Cerebellar cortex (tissue), 1 donor: ENCODE measurements at regions not wholly inside any gene's neighbourhood (a gene's known extent, or its start where the extent isn't known, plus 50 kb on each side); places are given as distances from the start of the nearest gene placed in this dataset.
"Not testable (repeated sequence)": the region's sequence is repeated elsewhere in the genome, so short reads cannot be mapped to it uniquely, and the experiment has no call there.

Source experiments
- DNase-seq: peaks from one replicate; pipeline ENCODE4 v3.0.0-alpha.2; 2015; ENCODE audit warnings: low spot score

DNA sequence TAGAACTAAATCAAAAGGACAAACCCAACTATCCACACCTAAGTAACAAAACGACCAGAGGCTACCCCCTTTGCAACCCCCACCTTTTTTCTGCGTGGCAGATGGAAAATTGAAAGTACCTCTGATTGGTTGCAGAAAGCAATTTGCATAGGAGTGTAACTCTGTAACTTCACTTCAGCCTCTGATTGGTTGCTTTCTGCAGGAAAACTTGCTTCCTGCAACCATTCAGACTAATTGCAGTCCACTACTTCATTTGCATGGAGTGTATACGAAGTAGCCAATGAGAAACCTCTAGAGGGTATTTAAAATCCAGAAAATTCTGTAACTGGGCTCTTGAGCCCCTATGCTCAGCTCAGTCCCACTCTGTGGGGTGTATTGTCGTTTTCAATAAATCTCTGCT is 129.1 kb upstream of the OLIG3 start:
- DNase-seq, result no peak

DNA sequence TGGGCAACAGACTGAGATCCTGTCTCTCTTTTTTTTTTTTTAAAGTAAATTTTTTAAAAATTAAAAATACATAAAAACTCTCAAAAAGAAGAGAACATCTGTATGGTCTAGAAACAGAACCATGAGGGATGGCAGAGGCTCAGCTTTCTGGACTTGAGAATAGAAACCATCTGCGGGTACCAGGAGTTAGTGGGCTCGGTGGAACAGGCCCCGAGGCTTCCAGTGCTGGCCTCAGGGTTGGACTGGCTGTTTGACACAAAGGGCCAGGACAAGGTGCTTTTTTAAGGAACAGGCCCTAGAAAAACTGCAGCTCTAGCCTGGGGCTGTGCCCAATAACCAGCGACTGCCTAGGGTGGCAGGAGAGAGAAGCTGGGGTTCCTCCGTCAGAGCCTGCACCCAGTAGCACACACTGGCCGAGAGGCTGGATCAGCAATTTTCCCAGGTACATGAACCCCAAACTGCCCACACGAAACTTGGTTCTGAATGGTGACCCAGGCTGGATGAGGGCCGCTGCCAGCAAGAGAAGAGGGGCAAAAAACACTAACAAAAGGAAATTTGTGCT is 131.0 kb upstream of the OLIG3 start:
- DNase-seq, result no peak

DNA sequence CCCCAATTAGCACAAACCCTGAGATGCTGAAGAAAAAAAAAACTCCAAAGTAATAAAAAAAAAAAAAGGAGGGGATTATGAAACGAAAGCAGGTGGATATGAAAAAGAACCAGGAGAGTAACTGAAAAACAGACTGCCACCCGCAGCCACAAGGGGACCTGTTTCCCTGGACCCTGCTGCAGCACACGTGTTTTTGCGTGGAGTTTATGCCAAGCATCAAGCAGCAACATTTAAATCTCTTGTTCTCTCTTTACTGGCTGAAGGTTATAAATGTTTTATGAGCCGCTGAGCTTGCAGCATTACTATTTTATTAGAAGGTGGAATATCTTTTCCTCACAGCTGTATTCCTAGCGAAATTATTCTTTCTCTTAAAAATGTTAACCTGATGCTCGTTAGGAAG is 131.6 kb upstream of the OLIG3 start:
- no peak for DNase-seq

DNA sequence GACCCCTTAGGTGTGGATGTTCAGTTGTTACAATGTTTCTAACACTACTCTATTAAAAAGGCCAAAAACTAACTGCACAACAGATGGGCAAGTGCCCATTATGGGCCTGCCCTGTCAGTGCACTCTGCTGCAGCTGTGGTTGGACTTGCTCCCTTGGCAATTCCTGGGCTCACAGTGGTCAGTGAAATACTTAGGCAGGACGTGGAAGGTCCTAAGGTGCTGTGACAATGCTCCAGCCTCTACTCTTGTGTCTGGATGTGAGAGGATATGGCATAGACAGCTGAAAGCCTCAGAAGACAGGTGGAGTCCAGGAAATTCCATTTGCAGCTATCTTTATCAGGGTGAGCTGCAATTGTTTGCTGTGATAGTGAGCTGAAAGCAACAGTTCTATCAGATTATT is 136.5 kb upstream of the OLIG3 start:
- DNase-seq, result no peak

GRCh38 chr6:137631323-137631722 is 137.1 kb upstream of the OLIG3 start:
- DNase-seq, result no peak

- not testable (repeated sequence) for DNase-seq
Measured at GRCh38 chr6:137634177-137634576, 140.0 kb upstream of the OLIG3 start.

DNA sequence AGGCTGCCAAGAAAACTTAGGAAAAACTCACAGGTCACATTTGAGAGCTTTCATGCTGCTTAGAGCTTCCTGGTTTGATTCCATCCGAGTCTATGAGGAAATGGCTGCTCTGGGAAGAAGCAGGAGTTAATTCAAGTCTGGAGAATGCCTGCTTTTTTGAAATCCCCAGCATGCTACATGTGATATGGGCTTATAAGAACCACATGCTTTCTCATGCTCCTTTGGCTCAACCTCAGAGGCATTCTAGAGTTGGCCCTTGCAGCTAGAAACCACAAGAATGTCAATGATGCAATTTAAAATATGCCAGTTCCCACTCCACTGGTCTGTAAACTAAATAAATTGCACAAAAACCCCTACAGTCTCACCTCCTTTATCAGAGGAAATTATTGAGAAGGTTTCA is 142.9 kb upstream of the OLIG3 start:
- DNase-seq, result no peak

GRCh38 chr6:137638926-137639706 is 144.9 kb upstream of the OLIG3 start:
- DNase-seq, result no peak

GRCh38 chr6:137640086-137640485 is 145.9 kb upstream of the OLIG3 start:
- DNase-seq, result no peak

GRCh38 chr6:137641474-137642077 is 147.4 kb upstream of the OLIG3 start:
- peak; percentile 78 for DNase-seq

DNA sequence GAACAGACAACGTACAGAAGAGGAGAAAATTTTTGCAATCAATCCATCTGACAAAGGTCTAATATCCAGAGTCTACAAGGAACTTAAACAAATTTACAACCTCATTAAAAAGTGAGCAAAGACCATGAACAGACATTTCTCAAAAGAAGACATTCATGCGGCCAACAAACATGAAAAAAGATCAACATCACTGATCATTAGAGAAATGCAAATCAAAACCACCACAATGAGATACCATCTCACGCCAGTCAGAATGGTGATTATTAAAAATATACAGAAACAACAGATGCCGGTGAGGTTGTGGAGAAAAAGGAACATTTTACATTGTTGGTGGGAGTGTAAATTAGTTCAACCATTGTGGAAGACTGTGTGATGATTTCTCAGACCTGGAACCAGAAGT is 149.0 kb upstream of the OLIG3 start:
- not testable (repeated sequence) for DNase-seq

DNA sequence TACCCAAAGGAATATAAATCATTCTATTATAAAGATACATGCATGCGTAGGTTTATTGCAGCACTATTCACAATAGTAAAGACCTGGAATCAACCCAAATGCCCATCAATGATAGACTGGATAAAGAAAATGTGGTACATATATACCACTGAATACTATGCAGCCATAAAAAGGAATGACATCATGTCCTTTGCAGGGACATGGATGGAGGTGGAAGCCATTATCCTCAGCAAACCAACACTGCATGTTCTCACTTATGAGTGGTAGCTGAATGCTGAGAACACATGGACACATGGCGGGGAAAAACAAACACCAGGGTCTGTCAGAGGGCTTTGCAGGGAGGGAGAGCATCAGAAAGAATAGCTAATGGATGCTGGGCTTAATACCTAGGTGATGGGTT is 149.4 kb upstream of the OLIG3 start:
- DNase-seq, result not testable (repeated sequence)

GRCh38 chr6:137645850-137646249 is 151.7 kb upstream of the OLIG3 start:
- no peak for DNase-seq

DNA sequence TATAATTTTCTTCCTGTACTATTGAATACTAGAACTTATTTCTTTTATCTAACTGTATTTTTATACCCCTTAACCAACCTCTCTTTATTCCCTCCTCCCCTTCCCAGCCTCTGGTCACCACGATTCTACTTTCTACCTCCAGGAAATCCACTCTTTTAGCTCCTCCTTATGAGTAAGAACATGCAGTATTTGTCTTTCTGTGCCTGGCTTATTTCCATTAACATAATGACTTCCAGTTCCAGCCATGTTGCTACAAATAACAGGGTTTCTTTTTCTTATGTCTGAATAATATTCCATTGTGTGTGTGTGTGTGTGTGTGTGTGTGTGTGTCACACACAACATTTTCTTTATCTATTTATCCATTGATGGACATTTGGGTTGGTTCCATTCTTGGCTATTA is 152.3 kb upstream of the OLIG3 start:
- no peak for DNase-seq

DNA sequence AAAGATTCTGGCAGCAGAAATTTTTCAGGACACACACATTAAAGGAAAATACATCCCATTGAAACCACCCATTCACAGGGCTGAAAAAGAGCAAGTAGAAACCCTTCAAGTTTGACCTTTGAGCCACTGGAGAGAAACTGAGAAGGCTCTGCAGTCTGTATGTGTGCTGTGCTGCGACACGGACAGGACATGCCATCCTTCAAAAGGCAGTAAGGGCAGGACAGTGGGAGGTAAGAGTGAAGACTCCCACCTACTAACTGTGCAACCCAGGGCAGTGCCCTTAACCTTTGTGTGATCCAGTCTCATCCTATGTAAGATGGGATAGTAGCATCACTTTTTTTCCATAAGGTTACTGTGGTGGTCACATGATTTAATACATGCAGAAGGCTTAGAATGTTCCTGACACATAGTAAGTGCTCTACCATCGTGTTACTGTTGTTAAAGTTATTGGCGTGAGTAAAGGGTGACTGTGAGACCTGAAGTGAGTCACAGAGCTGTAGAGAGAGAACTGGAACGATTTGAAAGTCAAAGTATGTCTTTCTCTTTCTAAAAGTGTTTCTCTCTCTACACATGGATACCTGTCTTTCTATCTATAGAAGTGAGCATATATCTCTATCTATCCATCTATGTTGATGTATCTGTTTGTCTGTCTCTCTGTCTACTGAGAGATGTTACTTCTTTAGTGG is 153.7 kb upstream of the OLIG3 start:
- DNase-seq, result no peak

GRCh38 chr6:137650720-137651119 is 156.5 kb upstream of the OLIG3 start:
- no peak for DNase-seq

DNA sequence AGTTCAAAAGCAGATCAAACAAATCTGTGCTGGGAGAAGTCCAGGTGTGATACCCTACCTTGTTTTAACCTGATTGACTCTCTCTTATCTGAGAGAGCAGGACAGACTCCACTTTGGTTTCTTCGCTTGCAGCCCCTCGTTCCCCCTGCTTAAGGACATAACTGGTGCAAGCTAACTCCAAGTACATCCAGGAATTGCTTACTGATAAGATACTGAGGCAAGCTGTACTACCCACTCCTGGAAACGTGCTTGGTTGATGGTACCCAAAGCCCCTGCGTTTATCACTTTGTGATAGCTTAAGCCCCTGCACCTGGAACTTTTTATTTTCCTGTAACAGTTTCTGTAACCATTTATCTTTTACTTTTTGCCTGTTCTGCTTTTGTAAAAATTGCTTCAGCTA is 157.0 kb upstream of the OLIG3 start:
- DNase-seq, result no peak

DNA sequence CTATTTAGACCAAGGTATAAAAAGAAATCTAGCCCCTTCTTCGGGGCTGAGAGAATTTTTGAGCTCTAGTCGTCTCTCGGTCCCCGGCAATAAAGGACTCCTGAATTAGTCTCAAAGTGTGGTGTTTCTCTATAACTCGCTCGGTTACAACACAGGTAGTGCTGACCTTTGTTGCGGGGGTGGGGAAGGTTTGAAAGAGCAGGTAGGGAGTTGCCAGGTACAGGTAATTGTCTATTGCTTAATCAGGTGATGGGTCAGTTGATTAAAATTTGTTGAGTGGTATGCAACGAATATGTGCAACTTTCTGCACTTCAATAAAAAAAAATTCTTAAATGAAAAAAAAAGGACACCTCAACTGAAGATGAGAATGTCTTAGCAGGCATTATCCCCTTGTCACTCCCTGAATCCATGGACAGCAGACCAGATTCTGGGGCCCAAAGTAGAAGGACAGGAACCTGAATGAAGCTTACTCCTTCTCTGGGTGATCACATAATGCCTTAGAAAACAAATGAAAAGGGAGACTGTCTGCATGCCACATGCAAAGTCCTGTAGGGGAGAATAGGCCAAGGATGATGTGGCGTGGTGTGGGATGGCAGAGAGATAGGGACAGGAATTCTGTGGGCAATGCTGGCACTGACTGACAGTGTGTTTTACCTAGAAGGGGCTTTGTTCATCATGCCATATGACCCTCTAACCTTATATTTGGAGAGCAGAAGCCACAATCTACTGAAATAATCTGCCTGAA is 157.6 kb upstream of the OLIG3 start:
- no peak for DNase-seq

GRCh38 chr6:137652961-137653705 is 158.9 kb upstream of the OLIG3 start:
- no peak for DNase-seq

- no peak for DNase-seq
Measured at GRCh38 chr6:137653706-137654059, 159.5 kb upstream of the OLIG3 start.

DNA sequence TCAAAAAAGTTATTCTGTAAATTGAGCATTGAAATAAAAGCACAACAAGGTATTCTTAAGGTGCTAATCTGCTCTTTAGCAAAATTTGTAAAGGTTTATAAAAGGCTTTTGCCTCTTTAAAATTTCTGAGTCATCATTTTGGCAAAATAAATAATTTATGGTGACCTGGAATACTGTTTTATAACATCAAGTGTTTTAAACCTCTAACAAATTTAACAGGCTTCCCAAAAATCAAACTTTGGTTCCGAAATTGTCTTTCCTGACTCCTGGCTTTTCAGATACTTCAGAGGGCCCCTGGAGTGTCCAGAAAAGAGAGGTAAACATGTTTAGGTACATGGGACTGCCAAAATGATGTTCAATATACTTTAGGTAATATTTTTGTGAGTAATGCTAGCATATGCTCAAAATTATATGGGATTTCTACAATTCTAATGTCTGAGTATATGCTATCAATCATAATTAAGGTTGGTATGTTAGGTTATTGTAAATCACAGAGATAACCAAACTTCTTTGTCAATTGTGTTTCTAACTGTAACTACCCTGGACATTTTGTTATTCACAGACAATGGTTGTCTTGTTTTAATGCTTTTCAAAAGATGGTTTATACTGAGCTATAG is 160.3 kb upstream of the OLIG3 start:
- no peak for DNase-seq
